Trophoblast cell (in vitro differentiated cells and primary cell): ENCODE measurements at regions not wholly inside any gene's neighbourhood (a gene's known extent, or its start where the extent isn't known, plus 50 kb on each side); places are given as distances from the start of the nearest gene placed in this dataset.

Experiments
- DNase-seq, 2 donors: peaks; one replicate each; pipeline ENCODE4 v3.0.0-alpha.2; 2016
- H2AFZ ChIP-seq: 2 replicates; pipeline ENCODE4 v1.6.1; 2013; ENCODE audit warnings: low read length, moderate library complexity, mild to moderate bottlenecking; ENCODE audit not compliant: insufficient read depth, poor library complexity
- H2AK5ac ChIP-seq: 2 replicates; pipeline ENCODE4 v1.6.1; 2013; ENCODE audit warnings: mild to moderate bottlenecking, low read length
- H2BK120ac ChIP-seq: 2 replicates; pipeline ENCODE4 v1.6.1; 2013; ENCODE audit warnings: low read length, mild to moderate bottlenecking, moderate library complexity; ENCODE audit not compliant: insufficient read depth, poor library complexity
- H2BK12ac ChIP-seq: 2 replicates; pipeline ENCODE4 v1.6.1; 2013; ENCODE audit warnings: mild to moderate bottlenecking, low read length, moderate library complexity
- H2BK5ac ChIP-seq: 2 replicates; pipeline ENCODE4 v1.6.1; 2013; ENCODE audit warnings: low read length, low read depth, moderate library complexity, mild to moderate bottlenecking; ENCODE audit not compliant: poor library complexity
- H3K14ac ChIP-seq: 2 replicates; pipeline ENCODE4 v1.6.1; 2013; ENCODE audit warnings: mild to moderate bottlenecking, low read length
- H3K18ac ChIP-seq: 2 replicates; pipeline ENCODE4 v1.6.1; 2013; ENCODE audit warnings: mild to moderate bottlenecking, low read length
- H3K23ac ChIP-seq: 2 replicates; pipeline ENCODE4 v1.6.1; 2013; ENCODE audit warnings: low read length
- H3K27ac ChIP-seq: 2 replicates; pipeline ENCODE4 v1.5.1; 2013; ENCODE audit warnings: low read depth, mild to moderate bottlenecking, inconsistent platforms, low read length, moderate library complexity
- H3K27me3 ChIP-seq: 2 replicates; pipeline ENCODE4 v1.6.1; 2013; ENCODE audit warnings: inconsistent platforms, mild to moderate bottlenecking, low read length, moderate library complexity; ENCODE audit not compliant: insufficient read depth
- H3K36me3 ChIP-seq, 2 experiments: 1 replicate in 1 of 2; 2 replicates in 1 of 2; pipeline ENCODE4 v1.6.1; 2013; ENCODE audit warnings: low read length in 2 of 2, mild to moderate bottlenecking in 2 of 2, moderate library complexity in 1 of 2; ENCODE audit not compliant: insufficient read depth in 2 of 2, control insufficient read depth in 1 of 2
- H3K4ac ChIP-seq: 2 replicates; pipeline ENCODE4 v1.6.1; 2013; ENCODE audit warnings: low read depth, mild to moderate bottlenecking, low read length, moderate library complexity
- H3K4me1 ChIP-seq, 2 experiments: 1 replicate in 1 of 2; 2 replicates in 1 of 2; pipeline ENCODE4 v1.6.1; 2013; ENCODE audit warnings: low read length in 2 of 2, mild to moderate bottlenecking in 2 of 2, moderate library complexity in 1 of 2; ENCODE audit not compliant: insufficient read depth in 2 of 2, control insufficient read depth in 1 of 2
- H3K4me2 ChIP-seq: 2 replicates; pipeline ENCODE4 v1.6.1; 2013; ENCODE audit warnings: inconsistent platforms, mild to moderate bottlenecking, low read length, moderate library complexity
- H3K4me3 ChIP-seq: 2 replicates; pipeline ENCODE4 v1.5.1; 2013; ENCODE audit warnings: mild to moderate bottlenecking, low read depth, low read length, inconsistent platforms
- H3K79me1 ChIP-seq: one replicate; pipeline ENCODE4 v1.6.1; 2013; ENCODE audit warnings: low read length
- H3K79me2 ChIP-seq: 2 replicates; pipeline ENCODE4 v1.6.1; 2013; ENCODE audit warnings: low read length, mild to moderate bottlenecking; ENCODE audit not compliant: control insufficient read depth, insufficient read depth, poor library complexity
- H3K9ac ChIP-seq: 2 replicates; pipeline ENCODE4 v1.6.1; 2013; ENCODE audit warnings: mild to moderate bottlenecking, low read length
- H3K9me3 ChIP-seq: 2 replicates; pipeline ENCODE4 v1.6.1; 2013; ENCODE audit warnings: low read depth, mild to moderate bottlenecking, control low read depth, inconsistent platforms, low read length; ENCODE audit not compliant: insufficient read depth
- H4K12ac ChIP-seq: 2 replicates; pipeline ENCODE4 v1.6.1; 2013; ENCODE audit warnings: low read depth, mild to moderate bottlenecking, low read length, moderate library complexity
- H4K8ac ChIP-seq: 2 replicates; pipeline ENCODE4 v1.6.1; 2013; ENCODE audit warnings: low read depth, mild to moderate bottlenecking, low read length, moderate library complexity
- H4K91ac ChIP-seq: one replicate; pipeline ENCODE4 v1.6.1; 2013; ENCODE audit warnings: low read depth, mild to moderate bottlenecking, low read length, moderate library complexity
- WGBS: extraction: QIAGEN DNeasy Blood & Tissue Kit; methylation state at CpG from one replicate; pipeline ENCODE4 v1.1.7; 2013; ENCODE audit warnings: missing lambda C conversion rate; ENCODE audit not compliant: insufficient read length, insufficient coverage; ENCODE audit errors: extremely low coverage; 5-methylcytosine and 5-hydroxymethylcytosine counted together

DNA sequence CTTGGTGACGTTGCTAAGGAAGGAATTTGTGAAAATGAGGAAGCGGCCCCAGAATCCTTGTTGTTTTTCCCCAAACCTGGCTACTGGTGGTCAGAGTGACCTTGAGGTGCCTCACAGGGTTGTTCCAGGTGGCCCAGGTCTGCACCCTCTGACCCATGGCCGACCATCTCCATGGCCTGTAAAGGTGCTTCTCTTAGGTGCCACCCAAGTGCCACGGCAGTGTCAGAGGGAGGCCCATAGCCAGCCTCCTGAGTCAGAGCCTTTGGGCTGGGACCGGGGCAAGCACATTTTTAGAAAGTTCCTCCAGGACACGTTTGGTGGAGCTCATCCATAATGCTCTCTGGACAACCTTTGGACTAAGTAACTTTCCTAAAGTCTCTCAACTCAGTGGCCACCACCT lies 83.9 kb upstream of the IRS2 start:
- H3K36me3 ChIP-seq, result no peaks in the 10 kb centered on the region
- H3K79me1 ChIP-seq, result peaks cover 3% of the 10 kb centered on the region
- H3K23ac ChIP-seq, result no peak overlapping the region
- no peak overlapping the region for H3K27ac ChIP-seq
- no peak overlapping the region for H2AK5ac ChIP-seq
- H3K14ac ChIP-seq, result no peak overlapping the region
- H3K4ac ChIP-seq, result no peak overlapping the region
- H3K4me3 ChIP-seq, result no peak overlapping the region
- H4K91ac ChIP-seq, result peak overlapping the region; percentile 42
- H3K9ac ChIP-seq, result no peak overlapping the region
- H3K4me1 ChIP-seq, result peaks cover 3 to 5% of the 10 kb centered on the region in 2 experiments
- no peaks in the 10 kb centered on the region for H3K27me3 ChIP-seq
- H2AFZ ChIP-seq, result no peak overlapping the region
- H3K79me2 ChIP-seq, result no peaks in the 10 kb centered on the region
- H2BK12ac ChIP-seq, result peak overlapping the region; percentile 59
- H3K4me2 ChIP-seq, result no peak overlapping the region
- no peak overlapping the region for H3K18ac ChIP-seq
- H4K8ac ChIP-seq, result no peak overlapping the region
- no CpG with 5 or more reads among the region's 6 CpGs for WGBS
- no peak overlapping the region for H4K12ac ChIP-seq
- DNase-seq, result peak; percentile 59 to 70
- H3K9me3 ChIP-seq, result peaks cover 2% of the 10 kb centered on the region
- no peak overlapping the region for H2BK5ac ChIP-seq
- no peak overlapping the region for H2BK120ac ChIP-seq

DNA sequence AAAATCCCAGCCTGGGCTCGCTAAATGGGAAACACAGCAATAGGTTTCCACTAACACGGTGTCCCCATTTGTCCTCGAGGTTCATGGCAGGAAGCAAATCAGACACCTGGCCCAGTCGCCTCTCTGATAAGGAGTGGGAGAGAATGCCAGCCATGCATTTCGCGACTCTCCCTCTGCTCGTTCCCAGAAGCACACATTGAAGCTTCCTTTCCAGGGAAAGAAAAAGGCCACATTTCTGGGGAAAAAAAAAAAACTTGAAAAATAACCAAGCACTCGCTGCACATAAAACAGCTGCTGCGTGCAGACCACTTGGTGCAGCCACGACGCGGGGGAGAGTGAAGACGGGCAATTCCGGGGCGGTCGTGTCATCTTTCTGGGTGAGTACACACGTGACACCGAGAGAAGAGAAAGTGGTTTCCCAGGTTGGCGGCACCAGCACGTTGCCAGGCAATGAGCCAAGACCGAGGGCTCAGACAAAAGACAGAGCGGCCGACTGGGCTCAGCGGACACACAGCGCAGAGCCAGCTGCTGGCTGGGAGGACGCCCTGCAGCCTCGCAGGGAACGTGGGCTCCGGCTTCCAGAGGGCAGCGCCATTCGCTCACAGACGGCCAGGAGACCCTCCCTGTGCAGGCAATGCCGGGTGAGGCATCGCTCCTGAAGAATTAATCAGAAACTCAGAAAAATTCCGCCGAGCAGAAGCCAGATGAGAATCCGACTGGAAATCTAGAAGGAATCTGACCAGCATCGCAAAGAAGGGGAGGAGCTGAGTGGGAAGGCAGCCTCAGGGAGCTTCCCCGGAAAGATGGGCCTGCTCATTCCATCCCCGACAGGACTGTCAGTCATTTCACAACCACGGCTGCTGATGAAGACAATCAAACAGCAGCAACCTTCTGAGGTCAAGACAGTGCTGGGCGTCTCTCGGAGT lies 83.2 kb upstream of the IRS2 start:
- peaks cover 3% of the 10 kb centered on the region for H3K79me1 ChIP-seq
- H4K12ac ChIP-seq, result no peak overlapping the region
- H4K91ac ChIP-seq, result peak overlapping the region; percentile 32
- no peak overlapping the region for H3K23ac ChIP-seq
- H3K36me3 ChIP-seq, result no peaks in the 10 kb centered on the region
- WGBS, result no CpG with 5 or more reads among the region's 43 CpGs
- H3K18ac ChIP-seq, result no peak overlapping the region
- peak overlapping the region; percentile 27 for H3K14ac ChIP-seq
- peaks cover 2% of the 10 kb centered on the region for H3K9me3 ChIP-seq
- peaks cover 3 to 5% of the 10 kb centered on the region in 2 experiments for H3K4me1 ChIP-seq
- no peak overlapping the region for H2BK5ac ChIP-seq
- H3K27ac ChIP-seq, result peak overlapping the region; percentile 53
- no peaks in the 10 kb centered on the region for H3K27me3 ChIP-seq
- H3K4me2 ChIP-seq, result no peak overlapping the region
- H3K79me2 ChIP-seq, result no peaks in the 10 kb centered on the region
- peak; percentile 94 to 96 for DNase-seq
- peak overlapping the region; percentile 51 for H2BK12ac ChIP-seq
- no peak overlapping the region for H2AFZ ChIP-seq
- H3K9ac ChIP-seq, result no peak overlapping the region
- peak overlapping the region; percentile 14 for H2BK120ac ChIP-seq
- no peak overlapping the region for H4K8ac ChIP-seq
- H3K4me3 ChIP-seq, result no peak overlapping the region
- H2AK5ac ChIP-seq, result no peak overlapping the region
- H3K4ac ChIP-seq, result no peak overlapping the region

DNA sequence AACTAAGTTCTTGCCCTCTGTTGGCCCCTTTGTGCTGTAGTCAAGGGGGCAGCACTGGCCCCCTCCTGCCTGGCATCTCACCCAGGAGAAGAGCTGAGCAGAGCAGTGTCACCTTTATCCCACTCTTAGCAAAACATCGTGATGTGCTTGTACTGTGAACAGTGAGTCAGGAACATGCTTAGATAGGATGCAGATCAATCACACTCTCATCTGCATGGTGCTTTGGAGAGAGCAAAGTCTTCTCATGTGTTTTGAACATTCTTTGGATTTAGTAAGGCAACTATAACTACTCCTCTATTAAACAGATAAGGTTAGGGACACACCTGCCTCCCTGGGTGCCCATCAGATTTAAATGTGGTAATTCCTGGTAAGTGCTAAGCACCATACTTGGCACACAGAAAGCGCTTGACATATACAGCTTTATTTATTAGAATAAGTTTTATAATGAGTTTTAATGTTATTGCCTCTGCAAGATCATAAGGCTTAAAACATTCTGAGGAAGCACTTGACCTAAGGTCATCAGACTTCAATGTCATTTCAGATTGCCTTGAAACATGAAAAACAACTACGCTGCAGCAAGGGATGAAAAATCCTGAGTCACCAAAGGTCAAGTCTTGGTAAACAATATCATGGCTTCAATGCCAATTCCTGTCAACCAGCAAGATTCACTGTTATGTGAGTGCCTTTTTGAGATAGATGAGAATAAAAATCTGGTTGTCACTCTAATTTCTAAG lies 82.4 kb upstream of the IRS2 start:
- no CpG with 5 or more reads among the region's 3 CpGs for WGBS
- Histone ChIP-seq H3K14ac (no peak overlapping the region), H3K4me3 (no peak overlapping the region)

DNA sequence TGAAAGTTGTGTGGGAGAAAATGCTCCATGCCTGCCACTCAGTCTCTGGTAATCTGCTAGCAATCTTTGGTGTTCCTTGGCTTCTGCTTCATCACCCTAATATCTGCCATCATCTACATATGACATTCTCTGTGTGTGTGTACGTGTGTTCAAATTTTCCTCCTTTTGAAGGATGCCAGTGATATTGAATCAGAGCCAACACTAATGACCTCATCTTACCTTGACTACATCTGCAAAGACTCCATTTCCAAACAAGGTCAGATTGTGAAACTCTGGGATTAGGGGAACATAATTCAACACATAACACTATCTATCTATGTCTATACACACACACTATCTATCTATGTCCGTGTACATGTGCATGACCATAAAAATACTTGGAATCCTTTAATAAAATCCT lies 81.4 kb upstream of the IRS2 start:
- no CpG with 5 or more reads among the region's 2 CpGs for WGBS
- Histone ChIP-seq H3K79me2 (no peaks in the 10 kb centered on the region), H2AK5ac (no peak overlapping the region), H3K9me3 (no peaks in the 10 kb centered on the region), H4K12ac (no peak overlapping the region), H3K36me3 (no peaks in the 10 kb centered on the region), H3K14ac (no peak overlapping the region), H2BK12ac (no peak overlapping the region), H3K4me1 (peaks cover 3 to 8% of the 10 kb centered on the region in 2 experiments), H3K23ac (no peak overlapping the region), H3K27me3 (no peaks in the 10 kb centered on the region), H4K91ac (no peak overlapping the region), H3K18ac (no peak overlapping the region), H3K4me3 (no peak overlapping the region), H3K4ac (no peak overlapping the region), H3K79me1 (peaks cover 3% of the 10 kb centered on the region), H2AFZ (no peak overlapping the region), H4K8ac (no peak overlapping the region), H2BK5ac (no peak overlapping the region), H2BK120ac (no peak overlapping the region), H3K27ac (no peak overlapping the region), H3K4me2 (no peak overlapping the region), H3K9ac (no peak overlapping the region)
- peak; percentile 15 to 53 for DNase-seq

More for the DNA sequence above, 82.4 kb upstream of the IRS2 start:
- Histone ChIP-seq H3K27me3 (no peaks in the 10 kb centered on the region), H4K8ac (no peak overlapping the region), H3K4me2 (no peak overlapping the region), H3K27ac (no peak overlapping the region), H3K23ac (no peak overlapping the region), H3K9me3 (peaks cover 2% of the 10 kb centered on the region), H2BK5ac (no peak overlapping the region), H4K12ac (no peak overlapping the region), H2BK120ac (no peak overlapping the region), H4K91ac (no peak overlapping the region), H3K4me1 (peaks cover 3 to 5% of the 10 kb centered on the region in 2 experiments), H3K4ac (no peak overlapping the region), H2BK12ac (no peak overlapping the region), H3K79me1 (peaks cover 3% of the 10 kb centered on the region), H3K79me2 (no peaks in the 10 kb centered on the region), H3K9ac (no peak overlapping the region), H2AFZ (no peak overlapping the region), H3K18ac (no peak overlapping the region), H3K36me3 (no peaks in the 10 kb centered on the region), H2AK5ac (no peak overlapping the region)
- DNase-seq, result peak in 1 of 2 donors; percentile 33
